Keratinocyte (primary cell): ENCODE measurements at regions not wholly inside any gene's neighbourhood (a gene's known extent, or its start where the extent isn't known, plus 50 kb on each side); places are given as distances from the start of the nearest gene placed in this dataset.

Experiments used
- DNase-seq: peaks from one replicate; pipeline ENCODE4 v3.0.0-alpha.2; 2011; ENCODE audit warnings: low read depth, missing footprints, low spot score
- FAIRE-seq: peaks from 2 replicates; lab custom pipeline; 2011; peaks lifted over from hg19 to GRCh38; lab: Jason Lieb, UNC
- H2AFZ ChIP-seq: 2 replicates; pipeline ENCODE4 v1.6.0; 2012; ENCODE audit warnings: low read length, control low read depth, inconsistent platforms; ENCODE audit not compliant: control insufficient read depth
- H3K27ac ChIP-seq: 2 replicates; pipeline ENCODE4 v1.5.1; 2011; ENCODE audit warnings: low read length; ENCODE audit not compliant: control insufficient read depth, insufficient read depth
- H3K27me3 ChIP-seq: 3 replicates; pipeline ENCODE4 v1.6.0; 2011; ENCODE audit warnings: low read length; ENCODE audit not compliant: control insufficient read depth, insufficient read depth; ENCODE audit errors: extremely low read depth
- H3K36me3 ChIP-seq, 2 experiments: 2 replicates in 1 of 2; 3 replicates in 1 of 2; pipeline ENCODE4 v1.5.1; 2011; ENCODE audit warnings: low read length in 2 of 2, mild to moderate bottlenecking in 1 of 2; ENCODE audit not compliant: control insufficient read depth in 2 of 2, insufficient read depth in 2 of 2; ENCODE audit errors: extremely low read depth in 1 of 2
- H3K4me1 ChIP-seq: 3 replicates; pipeline ENCODE4 v1.5.1; 2011; ENCODE audit warnings: low read length; ENCODE audit not compliant: control insufficient read depth, insufficient read depth; ENCODE audit errors: extremely low read depth
- H3K4me2 ChIP-seq: 3 replicates; pipeline ENCODE4 v1.6.0; 2011; ENCODE audit warnings: low read depth, low read length; ENCODE audit not compliant: control insufficient read depth, insufficient read depth; ENCODE audit errors: extremely low read depth
- H3K4me3 ChIP-seq, 3 experiments: fragments of 200-600 bp in 1 of 3; sonication (generic) in 1 of 3; 2 replicates in 2 of 3; 3 replicates in 1 of 3; pipeline ENCODE4 v1.5.1; 2011 to 2016; ENCODE audit warnings: low read length in 3 of 3, mild to moderate bottlenecking in 3 of 3, control low read depth in 2 of 3, inconsistent platforms in 1 of 3, low read depth in 1 of 3, mixed read lengths in 1 of 3, mixed run types in 1 of 3, moderate library complexity in 1 of 3; ENCODE audit not compliant: control insufficient read depth in 2 of 3, insufficient read depth in 2 of 3; ENCODE audit errors: extremely low read depth in 1 of 3
- H3K79me2 ChIP-seq: 2 replicates; pipeline ENCODE4 v1.6.0; 2012; ENCODE audit warnings: low read length; ENCODE audit not compliant: control insufficient read depth, insufficient read depth
- H3K9ac ChIP-seq: 3 replicates; pipeline ENCODE4 v1.6.0; 2011; ENCODE audit warnings: low read length; ENCODE audit not compliant: control insufficient read depth, insufficient read depth; ENCODE audit errors: extremely low read depth
- H3K9me1 ChIP-seq: 3 replicates; pipeline ENCODE4 v1.6.0; 2011; ENCODE audit warnings: low read length; ENCODE audit not compliant: control insufficient read depth, insufficient read depth; ENCODE audit errors: extremely low read depth
- H3K9me3 ChIP-seq: 2 replicates; pipeline ENCODE4 v1.5.1; 2012; ENCODE audit warnings: low read depth, low read length; ENCODE audit not compliant: control insufficient read depth
- H4K20me1 ChIP-seq: 3 replicates; pipeline ENCODE4 v1.6.0; 2011; ENCODE audit warnings: low read length; ENCODE audit not compliant: control insufficient read depth, insufficient read depth; ENCODE audit errors: extremely low read depth
- EZH2 ChIP-seq: IDR thresholded peaks from one replicate; pipeline ENCODE4 v1.6.1; 2012; ENCODE audit warnings: inconsistent platforms, mild to moderate bottlenecking, low read length, moderate library complexity
- dilution Hi-C: fragments of 300-500 bp; cut with MboI; formaldehyde crosslinking; loops from one replicate; pipeline ENCODE4 v1.7.0; 2020; ENCODE audit warnings: low sequenced_read_pairs; ENCODE audit not compliant: extremely low pct_ligation_motif_present
- TF ChIP-seq, protein P1 (sequence below), 3 experiments: IDR thresholded peaks in 1 of 3; conservative IDR thresholded peaks in 1 of 3; optimal IDR thresholded peaks in 1 of 3; 2 replicates in 2 of 3; 3 replicates in 1 of 3; pipeline versions ENCODE3 to v1.5.1; 2011; ENCODE audit warnings: low read length in 3 of 3, mild to moderate bottlenecking in 3 of 3, moderate library complexity in 2 of 3, control low read depth in 1 of 3, inconsistent platforms in 1 of 3; ENCODE audit not compliant: insufficient read depth in 2 of 3; ENCODE audit errors: extremely low read depth in 1 of 3

DNA sequence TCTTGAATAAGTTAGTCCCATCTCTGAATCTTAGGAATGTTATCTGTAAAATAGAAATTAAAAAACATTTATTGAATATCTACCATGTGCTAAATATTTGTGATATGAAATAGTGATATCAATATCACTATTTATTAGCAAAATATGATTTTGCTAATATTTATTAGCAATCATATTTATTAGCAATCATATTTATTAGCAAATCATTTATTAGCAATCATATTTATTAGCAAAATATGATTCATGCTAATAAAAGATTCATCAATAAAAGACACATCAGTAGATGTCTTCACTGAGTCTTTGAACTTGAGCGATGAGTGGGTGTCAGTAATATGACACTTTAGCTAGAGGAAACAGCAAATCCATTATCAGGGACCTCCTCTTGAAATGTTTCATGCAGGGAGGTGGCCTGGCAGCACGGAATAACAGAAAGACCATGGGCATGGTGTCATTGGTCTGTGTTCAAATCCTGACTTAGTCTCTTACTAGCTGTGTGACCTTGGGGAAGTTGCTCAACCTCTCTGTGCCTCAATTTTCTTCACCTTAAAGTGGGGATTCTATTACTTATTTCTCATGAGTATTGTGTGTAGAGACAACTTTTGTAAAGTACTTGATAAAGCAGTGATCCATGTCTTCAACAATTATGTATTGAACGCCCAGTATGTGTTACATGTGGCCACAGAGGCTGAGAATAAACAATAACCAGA lies 456.2 kb upstream of the MEX3C start:
- Histone ChIP-seq H3K27me3 (no peaks in the 10 kb centered on the region), H3K27ac (no peak overlapping the region), H3K4me2 (no peak overlapping the region), H3K4me3 (no peak overlapping the region), H2AFZ (no peak overlapping the region), H3K9me1 (no peaks in the 10 kb centered on the region), H3K36me3 (no peaks in the 10 kb centered on the region), H3K9me3 (no peaks in the 10 kb centered on the region), H3K4me1 (no peaks in the 10 kb centered on the region), H3K79me2 (no peaks in the 10 kb centered on the region), H4K20me1 (no peaks in the 10 kb centered on the region), H3K9ac (no peak overlapping the region)
- FAIRE-seq = no peak
- dilution Hi-C loops = no loop called here
- TF ChIP-seq EZH2 = no peak
- TF ChIP-seq, protein P1, sequence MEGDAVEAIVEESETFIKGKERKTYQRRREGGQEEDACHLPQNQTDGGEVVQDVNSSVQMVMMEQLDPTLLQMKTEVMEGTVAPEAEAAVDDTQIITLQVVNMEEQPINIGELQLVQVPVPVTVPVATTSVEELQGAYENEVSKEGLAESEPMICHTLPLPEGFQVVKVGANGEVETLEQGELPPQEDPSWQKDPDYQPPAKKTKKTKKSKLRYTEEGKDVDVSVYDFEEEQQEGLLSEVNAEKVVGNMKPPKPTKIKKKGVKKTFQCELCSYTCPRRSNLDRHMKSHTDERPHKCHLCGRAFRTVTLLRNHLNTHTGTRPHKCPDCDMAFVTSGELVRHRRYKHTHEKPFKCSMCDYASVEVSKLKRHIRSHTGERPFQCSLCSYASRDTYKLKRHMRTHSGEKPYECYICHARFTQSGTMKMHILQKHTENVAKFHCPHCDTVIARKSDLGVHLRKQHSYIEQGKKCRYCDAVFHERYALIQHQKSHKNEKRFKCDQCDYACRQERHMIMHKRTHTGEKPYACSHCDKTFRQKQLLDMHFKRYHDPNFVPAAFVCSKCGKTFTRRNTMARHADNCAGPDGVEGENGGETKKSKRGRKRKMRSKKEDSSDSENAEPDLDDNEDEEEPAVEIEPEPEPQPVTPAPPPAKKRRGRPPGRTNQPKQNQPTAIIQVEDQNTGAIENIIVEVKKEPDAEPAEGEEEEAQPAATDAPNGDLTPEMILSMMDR (optimal IDR thresholded peaks at IDR 0.05 in 1 of 3, IDR thresholded peaks at IDR 0.05 in 1 of 3, conservative IDR thresholded peaks at IDR 0.05 in 1 of 3; ENCODE audit: extremely low read depth in 1 of 3, insufficient read depth in 2 of 3, low read length in 3 of 3) = no peak
- DNase-seq = no peak

- Histone ChIP-seq H3K4me2 (no peak overlapping the region), H3K9me1 (no peaks in the 10 kb centered on the region), H4K20me1 (no peaks in the 10 kb centered on the region), H3K36me3 (no peaks in the 10 kb centered on the region), H3K79me2 (no peaks in the 10 kb centered on the region), H3K27ac (no peak overlapping the region), H2AFZ (no peak overlapping the region), H3K27me3 (no peaks in the 10 kb centered on the region), H3K4me3 (no peak overlapping the region), H3K9me3 (no peaks in the 10 kb centered on the region), H3K9ac (no peak overlapping the region), H3K4me1 (no peaks in the 10 kb centered on the region)
- no peak for TF ChIP-seq EZH2
- TF ChIP-seq, protein P1 (optimal IDR thresholded peaks at IDR 0.05 in 1 of 3, IDR thresholded peaks at IDR 0.05 in 1 of 3, conservative IDR thresholded peaks at IDR 0.05 in 1 of 3; ENCODE audit: extremely low read depth in 1 of 3, insufficient read depth in 2 of 3, low read length in 3 of 3) = no peak
- FAIRE-seq (no peak), DNase-seq (no peak)
- dilution Hi-C loops = no loop called here
These were observed 457.2 kb upstream of the MEX3C start for GRCh38 chr18:51654488-51655326.
